NCI-H2029 (cell line): ENCODE measurements at regions not wholly inside any gene's neighbourhood (a gene's known extent, or its start where the extent isn't known, plus 50 kb on each side); places are given as distances from the start of the nearest gene placed in this dataset.
A peak's percentile ranks its signal among the peaks of the same experiment; 100 is the strongest.

Experiments used
- DNase-seq: peaks from one replicate; lab custom pipeline; 2025; lab: John Stamatoyannopoulos, UW

GRCh38 chr16:31701734-31702133 is 171.9 kb upstream of the ZNF267 start:
- DNase-seq, result no peak

- DNase-seq, result no peak
Observed at GRCh38 chr16:31702796-31703195, 170.8 kb upstream of the ZNF267 start.

GRCh38 chr16:31703526-31704128 is 170.0 kb upstream of the ZNF267 start:
- no peak for DNase-seq

- DNase-seq, result no peak
Observed at GRCh38 chr16:31704138-31704537, 169.5 kb upstream of the ZNF267 start.

GRCh38 chr16:31705371-31705770 is 168.2 kb upstream of the ZNF267 start:
- DNase-seq, result no peak

GRCh38 chr16:31706318-31706717 is 167.3 kb upstream of the ZNF267 start:
- DNase-seq, result no peak

GRCh38 chr16:31706925-31707324 is 166.7 kb upstream of the ZNF267 start:
- no peak for DNase-seq

- no peak for DNase-seq
Observed at GRCh38 chr16:31707743-31708335, 165.8 kb upstream of the ZNF267 start.

- DNase-seq, result no peak
Observed at GRCh38 chr16:31708348-31708747, 165.3 kb upstream of the ZNF267 start.

GRCh38 chr16:31709181-31709580 is 164.4 kb upstream of the ZNF267 start:
- no peak for DNase-seq

GRCh38 chr16:31710134-31710533 is 163.5 kb upstream of the ZNF267 start:
- DNase-seq, result no peak

- DNase-seq, result no peak
Observed at GRCh38 chr16:31710880-31711279, 162.7 kb upstream of the ZNF267 start.

GRCh38 chr16:31711344-31711845 is 162.2 kb upstream of the ZNF267 start:
- DNase-seq, result no peak

GRCh38 chr16:31712064-31712540 is 161.5 kb upstream of the ZNF267 start:
- no peak for DNase-seq

- DNase-seq, result peak; percentile 91
Observed at GRCh38 chr16:31713071-31713944, 160.3 kb upstream of the ZNF267 start.

- no peak for DNase-seq
Observed at GRCh38 chr16:31713945-31714902, 159.4 kb upstream of the ZNF267 start.

- DNase-seq, result no peak
Observed at GRCh38 chr16:31714903-31715504, 158.6 kb upstream of the ZNF267 start.

GRCh38 chr16:31715915-31716314 is 157.7 kb upstream of the ZNF267 start:
- no peak for DNase-seq

- no peak for DNase-seq
Observed at GRCh38 chr16:31718998-31719397, 154.6 kb upstream of the ZNF267 start.

- DNase-seq, result no peak
Observed at GRCh38 chr16:31727553-31727952, 146.1 kb upstream of the ZNF267 start.

GRCh38 chr16:31734265-31734664 is 139.3 kb upstream of the ZNF267 start:
- DNase-seq, result no peak
